ENCODE measurements at regions not wholly inside any gene's neighbourhood (a gene's known extent, or its start where the extent isn't known, plus 50 kb on each side); places are given as distances from the start of the nearest gene placed in this dataset.

DNA sequence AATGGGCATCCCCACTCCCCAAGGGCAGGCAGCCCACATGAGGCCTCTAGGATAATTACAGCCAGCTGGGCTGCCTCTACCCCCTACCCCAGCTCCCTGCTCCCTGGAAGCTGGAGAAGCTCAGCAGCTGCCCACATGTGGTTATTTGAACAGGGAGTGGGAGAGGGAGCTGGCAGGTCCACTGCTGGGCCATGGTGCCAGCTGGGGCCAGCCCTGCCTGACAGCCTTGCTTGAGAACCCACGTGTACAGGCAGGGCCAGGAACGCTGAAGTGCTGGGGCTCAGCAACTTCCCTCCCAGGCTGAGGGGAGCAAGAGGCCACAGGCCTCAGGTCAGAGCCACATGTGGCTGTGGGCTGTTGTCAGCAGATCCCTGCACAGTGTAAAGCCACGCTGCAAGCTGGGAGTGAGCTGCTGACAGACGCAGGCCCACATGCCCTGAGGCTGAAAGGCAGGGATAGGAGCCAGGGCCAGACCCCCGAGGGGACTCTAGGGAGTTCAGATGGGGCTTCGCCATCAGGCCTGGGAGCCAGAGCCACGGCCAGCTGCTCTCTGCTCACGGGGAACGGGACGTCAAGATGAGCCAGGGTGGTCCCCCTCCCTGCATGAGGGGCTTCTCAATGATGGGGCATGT is 129.0 kb downstream of the SYF2 start:
- peaks cover 0 to 4% (median 1%) of the 10 kb centered on the region in 7 donors for H3K9me3 Mint-ChIP-seq
- Histone ChIP-seq H3K9me3 (replicated peaks in 1 of 2; ENCODE audit: control insufficient read depth in 1 of 2, insufficient read depth in 1 of 2, low read length in 2 of 2) (no peaks in the 10 kb centered on the region), H3K79me2 (ENCODE audit: insufficient read depth, low read length) (no peaks in the 10 kb centered on the region), H3K9ac (ENCODE audit: insufficient read depth, low read length, poor library complexity, severe bottlenecking) (no peak overlapping the region), H3K4me3 (replicated peaks in 1 of 3; ENCODE audit: low read depth in 2 of 3, low read length in 3 of 3) (no peak overlapping the region), H3K4me2 (replicated peaks; ENCODE audit: extremely low read depth, low read length, poor library complexity, severe bottlenecking) (no peak overlapping the region), H3K27ac (ENCODE audit: low read depth in 1 of 2, low read length in 2 of 2) (peak overlapping the region in 1 of 2 donors; percentile 1), H3K27me3 (ENCODE audit: control insufficient read depth in 2 of 2, insufficient read depth in 2 of 2, low read length in 2 of 2) (no peaks in the 10 kb centered on the region), H4K20me1 (ENCODE audit: insufficient read depth, low read length) (no peaks in the 10 kb centered on the region), H3K36me3 (replicated peaks in 1 of 2; ENCODE audit: control insufficient read depth in 1 of 2, insufficient read depth in 2 of 2, low read length in 2 of 2) (no peaks in the 10 kb centered on the region), H3K4me1 (ENCODE audit: control insufficient read depth in 1 of 2, insufficient read depth in 2 of 2, low read length in 2 of 2) (peaks cover 38 to 41% of the 10 kb centered on the region in 2 donors), H2AFZ (ENCODE audit: insufficient read depth, low read depth, low read length, poor library complexity, severe bottlenecking) (no peak overlapping the region)
- no peak for TF ChIP-seq CTCF (IDR thresholded peaks at IDR 0.05)
- DNase-seq = no peak
- WGBS (ENCODE audit: insufficient coverage) = 72% methylated on average over 10 of the region's 10 CpGs
- intact Hi-C loops (cut with micrococcal nuclease) = loop anchor here (5.0 to 10.0 kb wide), 4 partner anchors 58 to 256 kb away; partner anchors contain the start of gene RUNX3 (in 1 of the 2)
- H3K4me1 Mint-ChIP-seq = peaks cover 42% of the 10 kb centered on the region
- no peaks in the 10 kb centered on the region for H3K36me3 Mint-ChIP-seq
- H3K4me3 Mint-ChIP-seq = no peak overlapping the region
- H3K27me3 Mint-ChIP-seq (ENCODE audit: low read depth in 3 of 3) = peaks cover 5 to 8% (median 6%) of the 10 kb centered on the region in 3 donors
- H3K27ac Mint-ChIP-seq = peak overlapping the region in 1 of 7 donors; percentile 12

DNA sequence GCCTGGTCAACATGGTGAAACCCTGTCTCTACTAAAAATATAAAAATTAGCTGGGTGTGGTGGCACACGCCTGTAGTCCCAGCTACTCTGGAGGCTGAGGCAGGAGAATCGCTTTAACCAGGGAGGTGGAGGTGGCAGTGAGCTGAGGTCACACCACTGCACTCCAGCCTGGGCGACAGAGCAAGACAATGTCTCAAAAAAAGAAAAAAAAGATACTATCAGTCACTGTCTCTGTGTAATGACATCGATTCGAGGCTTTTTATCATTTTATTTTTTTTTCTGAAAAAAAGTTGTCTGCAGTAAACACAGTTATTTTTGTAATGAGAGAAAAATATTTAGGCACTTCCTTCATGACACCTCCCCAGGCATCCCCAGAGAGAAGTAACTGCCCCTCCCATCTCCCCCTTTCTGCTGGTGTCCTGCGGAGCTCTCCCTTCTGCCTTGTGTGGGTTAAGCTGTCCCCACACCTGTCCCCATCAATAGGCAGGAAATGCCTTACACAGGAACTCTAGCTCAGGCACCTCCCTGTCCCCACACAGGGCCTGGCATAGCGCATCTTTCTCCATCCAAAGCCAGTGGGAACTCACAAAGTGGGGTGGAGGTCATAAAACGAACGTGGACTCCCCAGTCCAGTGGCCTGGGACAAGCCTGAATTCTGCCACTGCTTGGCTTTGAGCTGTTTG is 132.0 kb downstream of the SYF2 start:
- Histone ChIP-seq H2AFZ (ENCODE audit: insufficient read depth, low read depth, low read length, poor library complexity, severe bottlenecking) (no peak overlapping the region), H3K79me2 (ENCODE audit: insufficient read depth, low read length) (no peaks in the 10 kb centered on the region), H3K27me3 (ENCODE audit: control insufficient read depth in 2 of 2, insufficient read depth in 2 of 2, low read length in 2 of 2) (no peaks in the 10 kb centered on the region), H3K9me3 (replicated peaks in 1 of 2; ENCODE audit: control insufficient read depth in 1 of 2, insufficient read depth in 1 of 2, low read length in 2 of 2) (no peaks in the 10 kb centered on the region), H3K4me3 (replicated peaks in 1 of 3; ENCODE audit: low read depth in 2 of 3, low read length in 3 of 3) (no peak overlapping the region), H3K9ac (ENCODE audit: insufficient read depth, low read length, poor library complexity, severe bottlenecking) (no peak overlapping the region), H3K4me1 (ENCODE audit: control insufficient read depth in 1 of 2, insufficient read depth in 2 of 2, low read length in 2 of 2) (peaks cover 38 to 40% of the 10 kb centered on the region in 2 donors), H3K36me3 (replicated peaks in 1 of 2; ENCODE audit: control insufficient read depth in 1 of 2, insufficient read depth in 2 of 2, low read length in 2 of 2) (no peaks in the 10 kb centered on the region), H4K20me1 (ENCODE audit: insufficient read depth, low read length) (no peaks in the 10 kb centered on the region), H3K27ac (ENCODE audit: low read depth in 1 of 2, low read length in 2 of 2) (peak overlapping the region in 1 of 2 donors; percentile 13), H3K4me2 (replicated peaks; ENCODE audit: extremely low read depth, low read length, poor library complexity, severe bottlenecking) (no peak overlapping the region)
- 71% methylated on average over 3 of the region's 9 CpGs for WGBS (ENCODE audit: insufficient coverage)
- Mint-ChIP-seq H3K4me1 (peaks cover 46% of the 10 kb centered on the region), H3K9me3 (peaks cover 0 to 5% (median 2%) of the 10 kb centered on the region in 7 donors), H3K27ac (peak overlapping the region in 1 of 7 donors; percentile 24), H3K36me3 (no peaks in the 10 kb centered on the region), H3K27me3 (ENCODE audit: low read depth in 3 of 3) (peaks cover 6 to 14% (median 7%) of the 10 kb centered on the region in 3 donors), H3K4me3 (peak overlapping the region in 1 of 2 donors; percentile 36)
- no peak for DNase-seq
- intact Hi-C loops (cut with micrococcal nuclease) = loop anchor here (5.0 to 10.0 kb wide), 4 partner anchors 55 to 253 kb away; partner anchors contain the start of gene RUNX3 (in 1 of the 2)
- TF ChIP-seq CTCF (IDR thresholded peaks at IDR 0.05) = no peak
